ENCODE measurements at regions not wholly inside any gene's neighbourhood (a gene's known extent, or its start where the extent isn't known, plus 50 kb on each side); places are given as distances from the start of the nearest gene placed in this dataset.
"Not testable (repeated sequence)": the region's sequence is repeated elsewhere in the genome, so short reads cannot be mapped to it uniquely, and the experiment has no call there.

DNA sequence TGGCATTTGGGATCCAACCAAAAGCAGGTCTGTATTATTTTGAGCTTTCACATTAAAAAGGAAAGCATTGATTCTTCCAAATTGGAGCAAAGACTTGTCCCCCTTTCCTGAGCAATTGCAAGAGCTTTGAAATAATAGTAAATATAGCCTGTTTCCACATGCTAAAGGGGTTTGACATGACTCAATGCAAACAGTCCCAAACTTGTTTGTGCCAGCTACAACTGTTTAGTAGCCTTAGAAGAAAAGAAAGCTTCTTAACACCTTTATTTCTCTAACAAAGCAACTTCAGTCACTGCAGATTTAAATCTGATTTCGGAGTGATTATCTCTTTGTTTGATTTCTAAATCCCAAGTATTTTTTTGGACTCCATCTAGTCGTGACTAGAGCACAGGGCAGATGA is 180.2 kb downstream of the SEMA6D start:
- Histone ChIP-seq H3K9me3 (no peaks in the 10 kb centered on the region), H3K27ac (ENCODE audit: low read length) (no peak overlapping the region), H3K27me3 (replicated peaks in 1 of 2; ENCODE audit: control insufficient read depth in 2 of 2, extremely low read depth in 1 of 2, insufficient read depth in 2 of 2, low read length in 1 of 2) (no peaks in the 10 kb centered on the region), H3K4me3 (ENCODE audit: control insufficient read depth in 1 of 2, extremely low read depth in 1 of 2, low read length in 1 of 2) (no peak overlapping the region), H3K36me3 (ENCODE audit: control insufficient read depth in 2 of 2, extremely low read depth in 1 of 2, insufficient read depth in 1 of 2, low read length in 1 of 2) (no peaks in the 10 kb centered on the region), H3K4me1 (ENCODE audit: control insufficient read depth in 1 of 2, extremely low read depth in 1 of 2, insufficient read depth in 2 of 2, low read length in 2 of 2) (no peaks in the 10 kb centered on the region)
- DNase-seq (no peak), ATAC-seq (replicated peaks in 1 of 4) (no peak)
- POLR2A ChIA-PET, result no interaction called here
- Mint-ChIP-seq H3K27me3 (peaks cover 3 to 4% of the 10 kb centered on the region in 2 donors), H3K36me3 (no peaks in the 10 kb centered on the region), H3K4me3 (no peak overlapping the region), H3K4me1 (no peaks in the 10 kb centered on the region), H3K27ac (no peak overlapping the region), H3K9me3 (peaks cover 14 to 17% (median 16%) of the 10 kb centered on the region in 3 donors)
- no CpG with 5 or more reads among the region's 2 CpGs for WGBS (ENCODE audit: insufficient coverage)
- CTCF ChIA-PET, result no interaction called here

DNA sequence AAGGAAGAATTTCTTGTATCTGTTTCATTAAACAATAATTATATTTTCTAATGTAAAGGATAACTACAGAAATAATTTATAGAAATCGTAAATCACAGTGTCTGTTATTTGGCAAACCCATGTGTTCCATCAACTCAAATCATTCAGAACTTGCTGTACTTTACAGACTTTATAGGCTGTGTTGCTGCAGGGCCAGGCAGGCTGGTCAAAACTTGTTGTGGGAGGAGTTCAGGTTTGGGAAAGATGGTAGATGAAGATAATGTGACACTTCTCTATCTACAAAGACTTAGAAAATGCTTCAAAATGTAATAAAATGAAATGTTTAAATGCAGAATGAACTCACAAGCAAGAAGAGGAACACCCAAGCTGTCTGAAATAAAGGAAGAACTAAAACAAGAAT is 183.4 kb downstream of the SEMA6D start:
- H3K9me3 Mint-ChIP-seq, result peaks cover 11 to 28% (median 21%) of the 10 kb centered on the region in 3 donors
- Histone ChIP-seq H3K27me3 (replicated peaks in 1 of 2; ENCODE audit: control insufficient read depth in 2 of 2, extremely low read depth in 1 of 2, insufficient read depth in 2 of 2, low read length in 1 of 2) (no peaks in the 10 kb centered on the region), H3K4me3 (ENCODE audit: control insufficient read depth in 1 of 2, extremely low read depth in 1 of 2, low read length in 1 of 2) (no peak overlapping the region), H3K36me3 (ENCODE audit: control insufficient read depth in 2 of 2, extremely low read depth in 1 of 2, insufficient read depth in 1 of 2, low read length in 1 of 2) (no peaks in the 10 kb centered on the region), H3K9me3 (no peaks in the 10 kb centered on the region), H3K4me1 (ENCODE audit: control insufficient read depth in 1 of 2, extremely low read depth in 1 of 2, insufficient read depth in 2 of 2, low read length in 2 of 2) (no peaks in the 10 kb centered on the region), H3K27ac (ENCODE audit: low read length) (no peak overlapping the region)
- H3K27me3 Mint-ChIP-seq, result no peaks in the 10 kb centered on the region
- WGBS (ENCODE audit: insufficient coverage), result no CpG with 5 or more reads among the region's 1 CpG
- no peak overlapping the region for H3K4me3 Mint-ChIP-seq
- CTCF ChIA-PET, result no interaction called here
- ATAC-seq (replicated peaks in 1 of 4), result no peak
- no peak overlapping the region for H3K27ac Mint-ChIP-seq
- DNase-seq, result no peak
- no peaks in the 10 kb centered on the region for H3K36me3 Mint-ChIP-seq
- H3K4me1 Mint-ChIP-seq, result no peaks in the 10 kb centered on the region
- POLR2A ChIA-PET, result no interaction called here

GRCh38 chr15:47903368-47903767 is 186.1 kb downstream of the SEMA6D start:
- ATAC-seq (replicated peaks in 1 of 4) (no peak), DNase-seq (no peak)
- Mint-ChIP-seq H3K36me3 (no peaks in the 10 kb centered on the region), H3K27me3 (no peaks in the 10 kb centered on the region), H3K4me3 (no peak overlapping the region), H3K27ac (no peak overlapping the region), H3K9me3 (peaks cover 10 to 28% (median 21%) of the 10 kb centered on the region in 3 donors), H3K4me1 (no peaks in the 10 kb centered on the region)
- H3K36me3 ChIP-seq (ENCODE audit: control insufficient read depth in 2 of 2, extremely low read depth in 1 of 2, insufficient read depth in 1 of 2, low read length in 1 of 2), result no peaks in the 10 kb centered on the region
- no peak overlapping the region for H3K27ac ChIP-seq (ENCODE audit: low read length)
- no peaks in the 10 kb centered on the region for H3K9me3 ChIP-seq
- POLR2A ChIA-PET, result no interaction called here
- H3K27me3 ChIP-seq (replicated peaks in 1 of 2; ENCODE audit: control insufficient read depth in 2 of 2, extremely low read depth in 1 of 2, insufficient read depth in 2 of 2, low read length in 1 of 2), result no peaks in the 10 kb centered on the region
- H3K4me3 ChIP-seq (ENCODE audit: control insufficient read depth in 1 of 2, extremely low read depth in 1 of 2, low read length in 1 of 2), result no peak overlapping the region
- CTCF ChIA-PET, result no interaction called here
- no peaks in the 10 kb centered on the region for H3K4me1 ChIP-seq (ENCODE audit: control insufficient read depth in 1 of 2, extremely low read depth in 1 of 2, insufficient read depth in 2 of 2, low read length in 2 of 2)

DNA sequence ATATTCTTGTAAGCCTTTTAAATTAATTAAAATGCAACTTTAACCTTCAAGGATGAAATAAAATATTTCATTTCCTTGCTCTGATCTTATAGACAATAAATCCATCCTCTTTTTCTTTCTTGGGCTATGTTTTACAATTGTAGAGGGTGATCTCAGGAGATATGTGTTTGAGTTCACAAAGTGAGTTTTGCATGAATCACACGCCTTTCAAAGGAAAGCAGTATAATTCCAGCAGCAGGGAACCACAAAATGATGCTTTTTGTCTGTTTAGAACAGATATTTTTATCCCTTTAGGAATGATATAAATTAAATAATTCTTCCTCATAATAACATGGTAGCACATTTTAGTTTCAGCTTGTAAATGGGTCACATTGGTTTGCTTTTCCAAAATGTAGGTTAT is 191.2 kb downstream of the SEMA6D start:
- ATAC-seq (replicated peaks in 1 of 4), result no peak
- no peak for DNase-seq
- Mint-ChIP-seq H3K4me1 (no peaks in the 10 kb centered on the region), H3K36me3 (no peaks in the 10 kb centered on the region), H3K9me3 (peaks cover 4 to 10% (median 8%) of the 10 kb centered on the region in 3 donors), H3K4me3 (no peak overlapping the region), H3K27ac (no peak overlapping the region), H3K27me3 (no peaks in the 10 kb centered on the region)
- H3K4me1 ChIP-seq (ENCODE audit: control insufficient read depth in 1 of 2, extremely low read depth in 1 of 2, insufficient read depth in 2 of 2, low read length in 2 of 2), result no peaks in the 10 kb centered on the region
- no peaks in the 10 kb centered on the region for H3K9me3 ChIP-seq
- no peaks in the 10 kb centered on the region for H3K36me3 ChIP-seq (ENCODE audit: control insufficient read depth in 2 of 2, extremely low read depth in 1 of 2, insufficient read depth in 1 of 2, low read length in 1 of 2)
- WGBS (ENCODE audit: insufficient coverage), result no CpG with 5 or more reads among the region's 1 CpG
- POLR2A ChIA-PET, result no interaction called here
- H3K27ac ChIP-seq (ENCODE audit: low read length), result no peak overlapping the region
- CTCF ChIA-PET, result no interaction called here
- H3K27me3 ChIP-seq (replicated peaks in 1 of 2; ENCODE audit: control insufficient read depth in 2 of 2, extremely low read depth in 1 of 2, insufficient read depth in 2 of 2, low read length in 1 of 2), result no peaks in the 10 kb centered on the region
- no peak overlapping the region for H3K4me3 ChIP-seq (ENCODE audit: control insufficient read depth in 1 of 2, extremely low read depth in 1 of 2, low read length in 1 of 2)

- Mint-ChIP-seq H3K27ac (no peak overlapping the region), H3K36me3 (no peaks in the 10 kb centered on the region), H3K27me3 (no peaks in the 10 kb centered on the region), H3K4me3 (no peak overlapping the region), H3K9me3 (peaks cover 0 to 5% (median 3%) of the 10 kb centered on the region in 3 donors), H3K4me1 (no peaks in the 10 kb centered on the region)
- no CpG with 5 or more reads among the region's 4 CpGs for WGBS (ENCODE audit: insufficient coverage)
- H3K9me3 ChIP-seq, result no peaks in the 10 kb centered on the region
- ChIA-PET POLR2A (no interaction called here), CTCF (no interaction called here)
- no peak overlapping the region for H3K4me3 ChIP-seq (ENCODE audit: control insufficient read depth in 1 of 2, extremely low read depth in 1 of 2, low read length in 1 of 2)
- DNase-seq (no peak), ATAC-seq (replicated peaks in 1 of 4) (no peak)
- H3K27me3 ChIP-seq (replicated peaks in 1 of 2; ENCODE audit: control insufficient read depth in 2 of 2, extremely low read depth in 1 of 2, insufficient read depth in 2 of 2, low read length in 1 of 2), result no peaks in the 10 kb centered on the region
- H3K36me3 ChIP-seq (ENCODE audit: control insufficient read depth in 2 of 2, extremely low read depth in 1 of 2, insufficient read depth in 1 of 2, low read length in 1 of 2), result no peaks in the 10 kb centered on the region
- no peak overlapping the region for H3K27ac ChIP-seq (ENCODE audit: low read length)
- no peaks in the 10 kb centered on the region for H3K4me1 ChIP-seq (ENCODE audit: control insufficient read depth in 1 of 2, extremely low read depth in 1 of 2, insufficient read depth in 2 of 2, low read length in 2 of 2)
These were observed 191.8 kb downstream of the SEMA6D start for GRCh38 chr15:47908950-47909670.

DNA sequence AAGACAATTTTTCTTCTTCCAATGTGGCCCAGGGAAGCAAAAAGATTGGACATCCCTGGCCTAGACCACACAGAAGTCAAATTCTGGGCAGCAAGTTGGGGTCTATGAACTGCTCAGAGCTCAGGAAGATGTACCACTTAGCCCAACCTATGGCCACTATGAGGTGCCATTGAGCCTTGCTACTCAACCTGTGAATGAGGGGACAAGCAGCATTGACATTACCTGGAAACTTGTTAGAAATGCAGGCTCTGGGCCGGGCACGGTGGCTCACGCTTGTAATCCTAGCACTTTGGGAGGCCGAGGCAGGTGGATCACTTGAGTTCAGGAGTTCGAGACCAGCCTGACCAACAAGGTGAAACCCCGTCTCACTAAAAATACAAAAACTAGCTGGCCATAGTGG is 195.6 kb downstream of the SEMA6D start:
- CTCF ChIA-PET; H3K9me3 Mint-ChIP-seq; H3K27me3 Mint-ChIP-seq; POLR2A ChIA-PET; H3K27ac Mint-ChIP-seq; ATAC-seq (replicated peaks in 1 of 4); H3K36me3 Mint-ChIP-seq; H3K4me1 ChIP-seq (ENCODE audit: control insufficient read depth in 1 of 2, extremely low read depth in 1 of 2, insufficient read depth in 2 of 2, low read length in 2 of 2); DNase-seq; H3K27me3 ChIP-seq (replicated peaks in 1 of 2; ENCODE audit: control insufficient read depth in 2 of 2, extremely low read depth in 1 of 2, insufficient read depth in 2 of 2, low read length in 1 of 2); H3K4me1 Mint-ChIP-seq; H3K4me3 Mint-ChIP-seq; H3K4me3 ChIP-seq (ENCODE audit: control insufficient read depth in 1 of 2, extremely low read depth in 1 of 2, low read length in 1 of 2); H3K9me3 ChIP-seq; H3K36me3 ChIP-seq (ENCODE audit: control insufficient read depth in 2 of 2, extremely low read depth in 1 of 2, insufficient read depth in 1 of 2, low read length in 1 of 2); H3K27ac ChIP-seq (ENCODE audit: low read length): not testable (repeated sequence)
- 89% methylated on average over 4 of the region's 6 CpGs for WGBS (ENCODE audit: insufficient coverage)

- no peak for ATAC-seq (replicated peaks in 1 of 4)
- Histone ChIP-seq H3K4me1 (ENCODE audit: control insufficient read depth in 1 of 2, extremely low read depth in 1 of 2, insufficient read depth in 2 of 2, low read length in 2 of 2) (no peaks in the 10 kb centered on the region), H3K27me3 (replicated peaks in 1 of 2; ENCODE audit: control insufficient read depth in 2 of 2, extremely low read depth in 1 of 2, insufficient read depth in 2 of 2, low read length in 1 of 2) (no peaks in the 10 kb centered on the region), H3K4me3 (ENCODE audit: control insufficient read depth in 1 of 2, extremely low read depth in 1 of 2, low read length in 1 of 2) (no peak overlapping the region), H3K9me3 (no peaks in the 10 kb centered on the region), H3K27ac (ENCODE audit: low read length) (no peak overlapping the region), H3K36me3 (ENCODE audit: control insufficient read depth in 2 of 2, extremely low read depth in 1 of 2, insufficient read depth in 1 of 2, low read length in 1 of 2) (no peaks in the 10 kb centered on the region)
- POLR2A ChIA-PET, result no interaction called here
- Mint-ChIP-seq H3K27me3 (peaks cover 2 to 5% of the 10 kb centered on the region in 2 donors), H3K27ac (no peak overlapping the region), H3K4me3 (no peak overlapping the region), H3K4me1 (no peaks in the 10 kb centered on the region), H3K36me3 (no peaks in the 10 kb centered on the region), H3K9me3 (no peaks in the 10 kb centered on the region)
- 80% methylated on average over 1 of the region's 1 CpG for WGBS (ENCODE audit: insufficient coverage)
- no peak for DNase-seq
- CTCF ChIA-PET, result no interaction called here
These were observed 200.6 kb downstream of the SEMA6D start for GRCh38 chr15:47917881-47918280.

All from T-cell (primary cell).